ENCODE measurements at regions not wholly inside any gene's neighbourhood (a gene's known extent, or its start where the extent isn't known, plus 50 kb on each side); places are given as distances from the start of the nearest gene placed in this dataset.

DNA sequence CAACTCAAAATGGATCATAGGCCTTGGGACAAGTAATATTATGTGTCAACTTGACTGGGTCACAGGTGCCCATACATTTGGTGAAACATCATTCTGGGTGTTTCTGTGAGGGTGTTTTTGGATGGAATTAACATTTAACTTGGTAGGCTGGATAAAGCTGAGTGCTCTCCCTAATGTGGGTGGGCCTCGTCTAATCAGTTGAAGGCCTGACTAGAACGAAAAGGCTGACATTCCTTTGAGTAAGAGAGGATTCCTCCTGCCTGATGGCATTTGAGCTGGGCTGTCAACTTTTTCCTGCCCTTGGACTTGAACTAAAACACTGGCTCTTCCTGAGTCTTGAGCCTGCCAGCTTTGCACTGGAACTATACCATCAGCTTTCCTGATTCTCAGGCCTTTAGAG is 93.4 kb upstream of the ESRRB start:
- DNase-seq (ENCODE audit: low read depth) = no peak
- TF ChIP-seq, protein P1, sequence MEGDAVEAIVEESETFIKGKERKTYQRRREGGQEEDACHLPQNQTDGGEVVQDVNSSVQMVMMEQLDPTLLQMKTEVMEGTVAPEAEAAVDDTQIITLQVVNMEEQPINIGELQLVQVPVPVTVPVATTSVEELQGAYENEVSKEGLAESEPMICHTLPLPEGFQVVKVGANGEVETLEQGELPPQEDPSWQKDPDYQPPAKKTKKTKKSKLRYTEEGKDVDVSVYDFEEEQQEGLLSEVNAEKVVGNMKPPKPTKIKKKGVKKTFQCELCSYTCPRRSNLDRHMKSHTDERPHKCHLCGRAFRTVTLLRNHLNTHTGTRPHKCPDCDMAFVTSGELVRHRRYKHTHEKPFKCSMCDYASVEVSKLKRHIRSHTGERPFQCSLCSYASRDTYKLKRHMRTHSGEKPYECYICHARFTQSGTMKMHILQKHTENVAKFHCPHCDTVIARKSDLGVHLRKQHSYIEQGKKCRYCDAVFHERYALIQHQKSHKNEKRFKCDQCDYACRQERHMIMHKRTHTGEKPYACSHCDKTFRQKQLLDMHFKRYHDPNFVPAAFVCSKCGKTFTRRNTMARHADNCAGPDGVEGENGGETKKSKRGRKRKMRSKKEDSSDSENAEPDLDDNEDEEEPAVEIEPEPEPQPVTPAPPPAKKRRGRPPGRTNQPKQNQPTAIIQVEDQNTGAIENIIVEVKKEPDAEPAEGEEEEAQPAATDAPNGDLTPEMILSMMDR (IDR thresholded peaks at IDR 0.05; ENCODE audit: insufficient read depth, low read length, poor library complexity, severe bottlenecking) = no peak
- Histone ChIP-seq H3K4me3 (ENCODE audit: low read depth, low read length) (no peak overlapping the region), H3K27me3 (ENCODE audit: control insufficient read depth, insufficient read depth, low read length) (no peaks in the 10 kb centered on the region), H3K36me3 (ENCODE audit: control insufficient read depth, insufficient read depth, low read length) (no peaks in the 10 kb centered on the region)

DNA sequence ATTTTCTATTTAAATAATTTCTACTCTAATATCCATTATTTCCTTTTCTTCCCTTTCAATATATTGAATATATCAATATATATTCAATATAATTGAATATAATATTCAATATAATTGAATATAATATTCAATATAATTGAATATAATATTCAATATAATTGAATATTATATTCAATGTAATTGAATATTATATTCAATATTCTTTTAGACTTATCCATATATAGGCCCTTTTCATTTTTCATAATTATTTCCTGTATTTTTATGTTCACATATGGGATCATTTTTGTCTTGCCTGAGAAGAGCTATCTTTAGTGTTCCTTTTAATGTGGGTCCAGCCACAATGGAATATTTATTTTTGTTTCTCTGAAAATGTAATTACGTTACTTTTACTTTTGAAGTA is 88.9 kb upstream of the ESRRB start:
- TF ChIP-seq, protein P1 (IDR thresholded peaks at IDR 0.05; ENCODE audit: insufficient read depth, low read length, poor library complexity, severe bottlenecking) = no peak
- H3K4me3 ChIP-seq (ENCODE audit: low read depth, low read length) = no peak overlapping the region
- H3K27me3 ChIP-seq (ENCODE audit: control insufficient read depth, insufficient read depth, low read length) = no peaks in the 10 kb centered on the region
- DNase-seq (ENCODE audit: low read depth) = no peak
- no peaks in the 10 kb centered on the region for H3K36me3 ChIP-seq (ENCODE audit: control insufficient read depth, insufficient read depth, low read length)

DNA sequence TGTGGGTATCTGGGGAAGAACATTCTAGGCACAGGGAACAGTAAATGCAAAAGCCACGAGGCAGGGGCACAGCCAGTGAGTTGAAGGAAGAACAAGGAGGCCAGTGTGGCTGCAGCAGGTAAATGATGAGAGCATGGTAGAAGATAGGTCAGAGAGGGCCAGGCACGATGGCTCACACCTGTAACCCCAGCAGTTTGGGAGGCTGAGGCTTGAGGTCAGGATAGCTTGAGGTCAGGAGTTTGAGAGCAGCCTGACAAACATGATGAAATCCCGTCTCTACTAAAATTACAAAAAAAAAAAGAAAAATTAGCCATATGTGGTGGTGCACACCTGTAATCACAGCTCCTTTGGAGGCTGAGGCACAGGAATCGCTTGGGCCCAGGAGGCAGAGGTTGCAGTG is 86.7 kb upstream of the ESRRB start:
- H3K36me3 ChIP-seq (ENCODE audit: control insufficient read depth, insufficient read depth, low read length) = no peaks in the 10 kb centered on the region
- DNase-seq (ENCODE audit: low read depth) = no peak
- H3K27me3 ChIP-seq (ENCODE audit: control insufficient read depth, insufficient read depth, low read length) = peaks cover 2% of the 10 kb centered on the region
- TF ChIP-seq, protein P1 (IDR thresholded peaks at IDR 0.05; ENCODE audit: insufficient read depth, low read length, poor library complexity, severe bottlenecking) = no peak
- H3K4me3 ChIP-seq (ENCODE audit: low read depth, low read length) = no peak overlapping the region

DNA sequence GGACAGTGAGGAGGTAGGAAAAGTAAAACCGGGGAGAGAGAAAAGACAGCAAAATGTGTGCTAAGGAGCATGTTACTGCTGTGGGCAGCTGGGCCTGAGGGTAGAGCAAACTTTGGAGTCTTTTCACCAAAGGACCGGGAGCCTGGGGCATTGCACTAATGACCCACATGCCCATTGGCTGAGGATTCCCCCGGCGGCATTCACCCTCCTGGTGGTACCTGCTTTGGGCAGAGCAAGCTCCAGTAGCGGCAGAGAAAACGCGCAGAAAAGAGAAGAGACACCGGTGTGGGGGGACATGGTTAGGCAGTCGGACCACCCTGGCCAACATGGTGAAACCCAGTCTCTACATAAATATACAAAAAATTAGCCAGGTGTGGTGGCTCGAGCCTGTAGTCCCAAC is 83.4 kb upstream of the ESRRB start:
- no peak for DNase-seq (ENCODE audit: low read depth)
- H3K4me3 ChIP-seq (ENCODE audit: low read depth, low read length) = no peak overlapping the region
- no peaks in the 10 kb centered on the region for H3K36me3 ChIP-seq (ENCODE audit: control insufficient read depth, insufficient read depth, low read length)
- TF ChIP-seq, protein P1 (IDR thresholded peaks at IDR 0.05; ENCODE audit: insufficient read depth, low read length, poor library complexity, severe bottlenecking) = no peak
- H3K27me3 ChIP-seq (ENCODE audit: control insufficient read depth, insufficient read depth, low read length) = peaks cover 7% of the 10 kb centered on the region

DNA sequence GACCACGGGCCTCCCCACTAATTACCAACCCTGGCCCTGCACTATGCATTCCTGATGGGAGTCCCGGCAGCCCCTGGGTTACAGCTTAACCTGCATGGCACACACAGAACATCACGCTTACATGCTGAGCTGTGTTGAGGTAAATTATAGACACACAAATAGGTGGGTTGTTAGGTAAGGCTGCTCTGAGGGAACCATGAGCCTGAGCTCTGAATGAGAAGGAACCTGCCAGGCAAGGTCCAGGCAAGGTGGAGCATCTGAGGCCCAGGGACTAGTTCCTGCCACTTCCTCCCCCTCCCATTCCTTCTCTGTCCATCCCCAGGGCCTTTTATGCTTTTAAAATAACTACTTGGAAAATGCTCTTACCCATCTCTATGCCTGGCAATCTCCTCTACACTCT is 82.7 kb upstream of the ESRRB start:
- no peak overlapping the region for H3K4me3 ChIP-seq (ENCODE audit: low read depth, low read length)
- TF ChIP-seq, protein P1 (IDR thresholded peaks at IDR 0.05; ENCODE audit: insufficient read depth, low read length, poor library complexity, severe bottlenecking) = no peak
- no peaks in the 10 kb centered on the region for H3K36me3 ChIP-seq (ENCODE audit: control insufficient read depth, insufficient read depth, low read length)
- peaks cover 7% of the 10 kb centered on the region for H3K27me3 ChIP-seq (ENCODE audit: control insufficient read depth, insufficient read depth, low read length)
- DNase-seq (ENCODE audit: low read depth) = no peak

DNA sequence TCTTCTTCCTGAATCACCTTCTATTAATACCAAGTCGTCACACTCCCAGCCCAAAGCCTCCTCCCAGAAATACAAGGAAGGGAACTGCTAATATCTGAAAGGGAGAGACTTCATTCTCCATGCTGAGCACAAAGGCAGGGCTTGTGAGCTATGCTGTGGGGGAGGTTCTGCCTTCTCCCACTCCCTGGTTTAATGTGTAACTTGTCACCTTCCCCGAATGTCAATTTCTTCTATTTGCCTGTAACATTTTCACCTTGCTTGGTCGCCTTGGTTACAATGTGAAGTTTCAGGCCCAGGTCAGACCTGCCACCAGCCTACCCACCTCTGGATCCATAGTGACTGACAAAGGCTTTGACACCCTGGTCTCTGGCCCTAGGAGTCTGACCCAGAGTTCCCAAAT is 82.0 kb upstream of the ESRRB start:
- DNase-seq (ENCODE audit: low read depth) = no peak
- TF ChIP-seq, protein P1 (IDR thresholded peaks at IDR 0.05; ENCODE audit: insufficient read depth, low read length, poor library complexity, severe bottlenecking) = no peak
- H3K36me3 ChIP-seq (ENCODE audit: control insufficient read depth, insufficient read depth, low read length) = no peaks in the 10 kb centered on the region
- H3K27me3 ChIP-seq (ENCODE audit: control insufficient read depth, insufficient read depth, low read length) = peaks cover 7% of the 10 kb centered on the region
- H3K4me3 ChIP-seq (ENCODE audit: low read depth, low read length) = no peak overlapping the region

All from kidney epithelial cell (primary cell).